ENCODE measurements at regions not wholly inside any gene's neighbourhood (a gene's known extent, or its start where the extent isn't known, plus 50 kb on each side); places are given as distances from the start of the nearest gene placed in this dataset.
"Not testable (repeated sequence)": the region's sequence is repeated elsewhere in the genome, so short reads cannot be mapped to it uniquely, and the experiment has no call there.

DNA sequence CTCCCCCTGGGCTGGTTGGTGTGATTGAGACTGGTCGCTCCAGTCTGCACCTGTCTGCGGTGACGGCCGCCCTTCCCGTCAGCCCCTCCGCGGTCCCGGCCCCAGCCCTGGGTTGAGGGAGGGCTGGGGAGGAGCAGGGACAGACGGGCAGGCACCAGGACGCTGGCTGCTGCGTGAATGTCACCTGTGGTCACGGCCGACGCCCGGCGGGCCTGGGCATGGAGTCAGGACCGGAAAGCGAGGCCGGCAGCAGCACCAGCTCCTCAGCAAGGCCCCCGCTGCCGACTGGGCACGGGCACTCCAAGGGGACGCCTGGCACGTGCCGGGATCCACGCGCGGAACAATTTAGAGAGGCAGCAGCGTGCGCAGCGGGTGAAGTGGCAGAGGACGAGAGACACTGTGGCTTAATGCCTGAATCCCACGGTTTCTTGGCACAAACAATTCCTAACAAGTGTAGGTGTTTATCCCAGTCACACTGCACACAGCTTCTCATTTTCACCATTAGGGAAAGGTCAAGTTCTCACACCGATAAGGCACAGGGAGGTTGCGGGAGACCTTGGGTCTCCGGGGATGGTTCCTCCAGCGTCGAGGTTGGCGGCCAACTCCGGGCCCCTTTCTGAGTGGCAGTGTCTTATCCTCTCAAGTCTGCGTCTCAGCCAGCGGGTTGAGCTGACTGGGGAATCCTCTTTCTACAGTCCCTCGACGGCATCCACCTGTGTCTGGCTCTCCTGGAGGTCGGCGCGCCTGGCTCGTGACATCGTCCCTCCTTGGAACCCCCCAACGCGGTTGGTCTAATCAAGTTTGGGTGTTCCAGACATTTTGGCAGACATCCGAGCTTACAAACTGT, 66.4 kb upstream of the ADGRA1 start:
- intact Hi-C loops (cut with DNase I): no loop called here

DNA sequence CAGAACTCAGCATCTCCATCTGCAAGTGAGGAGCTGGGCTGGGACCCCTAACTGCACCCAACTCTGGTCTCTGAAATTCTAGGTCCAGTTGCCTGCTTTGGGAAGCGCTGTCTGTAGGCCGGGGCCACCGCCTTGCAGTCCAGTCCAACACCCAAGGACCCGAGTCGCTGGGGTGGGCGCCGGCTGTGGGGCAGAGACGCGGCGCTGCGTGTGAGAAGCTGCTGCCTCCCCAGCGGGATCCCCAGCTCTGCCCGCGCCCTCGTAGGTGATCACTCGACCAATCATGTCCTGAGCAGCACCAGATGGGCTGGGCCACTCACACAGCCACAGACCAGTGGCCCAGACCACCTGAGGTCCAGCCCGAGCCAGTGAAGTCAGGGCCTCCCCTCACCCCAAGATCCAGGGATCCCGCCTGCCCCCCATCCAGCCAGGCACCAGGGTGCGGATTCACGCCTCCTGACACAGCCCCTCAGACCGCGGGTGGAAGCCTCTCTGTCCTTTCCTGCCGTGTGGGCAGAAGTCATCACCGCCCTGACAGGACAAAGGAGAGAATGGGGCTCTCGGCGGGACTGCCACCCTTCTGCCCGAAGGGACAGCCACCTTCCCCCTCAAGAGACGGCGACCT, 67.4 kb upstream of the ADGRA1 start:
- no peak for DNase-seq
- intact Hi-C loops (cut with DNase I): no loop called here

More for the DNA sequence above, 66.4 kb upstream of the ADGRA1 start:
- no peak for DNase-seq

DNA sequence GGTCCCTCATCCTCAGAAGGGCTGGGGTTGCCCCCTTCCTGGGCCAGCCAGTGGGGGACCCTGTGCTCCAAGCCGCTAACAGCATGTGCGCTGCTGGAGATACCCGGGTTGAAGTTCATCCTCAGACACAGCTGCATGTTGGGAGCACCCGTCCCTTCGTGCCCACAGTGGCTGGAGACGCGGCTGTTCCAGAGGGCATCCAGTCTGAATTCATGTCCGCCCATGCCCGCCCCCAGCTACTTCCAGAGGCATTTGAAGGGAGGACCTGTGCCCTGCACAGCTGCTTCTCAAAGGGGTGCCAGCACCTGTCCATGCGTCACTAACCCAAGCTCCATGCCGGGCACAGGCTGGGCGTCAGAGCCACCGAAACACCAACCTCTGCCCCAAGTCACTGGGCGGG, 68.1 kb upstream of the ADGRA1 start:
- intact Hi-C loops (cut with DNase I): no loop called here

DNA sequence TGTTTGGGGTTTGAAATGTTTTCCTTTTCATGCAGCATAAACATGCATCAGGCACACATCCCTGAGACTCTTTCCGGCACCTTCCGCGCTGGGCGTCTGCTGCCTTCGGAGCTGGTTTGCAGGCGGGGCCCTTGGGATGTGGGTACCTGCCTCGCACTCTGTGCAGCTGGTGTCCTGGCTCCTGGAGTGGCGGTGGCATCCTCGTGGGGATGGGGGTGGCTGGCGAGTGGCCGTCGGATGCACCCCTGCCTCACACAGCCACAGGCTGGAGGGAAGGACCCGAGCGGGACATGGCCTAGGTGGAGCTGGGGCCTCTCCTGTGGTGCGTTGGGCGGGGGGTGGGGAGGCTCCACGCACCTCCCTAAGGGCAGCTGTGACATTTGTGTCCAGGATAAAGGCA, 68.5 kb upstream of the ADGRA1 start:
- intact Hi-C loops (cut with DNase I): no loop called here
- DNase-seq: no peak

More for the DNA sequence above, 68.1 kb upstream of the ADGRA1 start:
- no peak for DNase-seq

DNA sequence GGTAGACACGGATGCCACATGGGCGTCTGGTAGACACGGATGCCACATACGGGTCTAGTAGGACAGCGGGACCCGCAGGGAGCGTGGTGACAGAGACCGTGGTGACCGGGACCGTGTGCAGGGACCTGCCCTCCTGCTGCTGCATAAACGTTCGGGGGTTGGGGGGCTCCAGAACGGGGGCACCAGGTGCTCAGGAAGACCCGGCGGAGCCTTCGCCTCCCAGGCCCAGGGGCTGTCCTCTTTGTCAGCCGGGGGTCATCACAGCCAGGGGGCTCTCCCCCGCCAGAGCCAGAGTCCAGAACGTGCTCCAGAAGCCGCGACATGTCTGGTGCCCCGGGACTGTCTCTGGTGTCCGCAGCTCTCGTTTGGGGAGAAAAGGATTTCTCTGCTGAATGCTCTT, 69.2 kb upstream of the ADGRA1 start:
- DNase-seq: no peak
- intact Hi-C loops (cut with DNase I): no loop called here

DNA sequence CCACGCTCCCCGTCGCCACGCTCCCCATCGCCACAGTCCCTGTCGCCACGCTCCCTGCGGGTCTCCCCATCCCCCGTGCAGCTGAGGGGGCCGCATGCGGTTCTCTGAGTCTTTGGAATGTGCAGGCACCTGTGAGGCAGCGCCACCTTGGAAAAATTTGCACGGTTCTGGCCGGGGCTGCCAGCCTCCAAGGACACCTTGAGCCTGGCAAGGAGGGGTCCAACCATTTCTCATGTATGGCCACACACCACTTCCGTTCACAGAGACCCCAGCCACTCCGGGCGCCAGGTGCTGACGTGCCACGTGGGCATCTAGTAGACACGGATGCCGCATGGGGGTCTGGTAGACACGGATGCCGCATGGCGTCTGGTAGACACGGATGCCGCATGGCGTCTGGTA, 70.5 kb upstream of the ADGRA1 start:
- DNase-seq: no peak
- intact Hi-C loops (cut with DNase I): no loop called here

DNA sequence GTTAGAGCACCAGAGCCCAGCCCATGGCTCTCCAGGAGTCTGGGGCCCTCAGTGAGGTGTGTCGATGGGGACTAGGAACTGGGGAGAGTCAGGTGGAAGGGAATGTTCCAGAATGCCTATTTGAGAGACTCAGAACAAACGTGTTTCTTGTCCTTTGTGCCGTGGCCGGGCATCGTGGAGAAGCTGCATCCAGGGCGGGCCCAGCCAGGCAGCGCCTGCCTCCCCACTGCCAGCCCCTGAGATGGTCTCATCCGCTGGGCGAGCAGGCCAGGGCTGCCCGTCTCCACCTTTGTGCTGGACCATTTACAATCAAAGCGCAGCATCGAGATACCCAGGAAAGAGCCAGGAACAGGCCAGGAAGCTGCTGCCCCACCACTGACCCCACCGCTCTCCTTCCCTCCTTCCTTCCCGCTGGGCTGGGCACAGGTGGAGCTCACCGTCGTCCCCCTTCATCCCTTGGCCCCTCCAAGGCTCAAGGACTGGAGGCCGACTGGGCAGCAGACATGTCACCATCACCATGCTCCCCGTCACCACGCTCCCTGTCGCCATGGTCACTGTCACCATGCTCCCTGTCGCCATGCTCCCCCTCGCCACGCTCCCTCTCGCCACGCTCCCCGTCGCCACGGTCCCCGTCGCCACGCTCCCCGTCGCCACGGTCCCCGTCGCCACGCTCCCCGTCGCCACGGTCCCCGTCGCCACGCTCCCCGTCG, 71.1 kb upstream of the ADGRA1 start:
- intact Hi-C loops (cut with DNase I): no loop called here

DNA sequence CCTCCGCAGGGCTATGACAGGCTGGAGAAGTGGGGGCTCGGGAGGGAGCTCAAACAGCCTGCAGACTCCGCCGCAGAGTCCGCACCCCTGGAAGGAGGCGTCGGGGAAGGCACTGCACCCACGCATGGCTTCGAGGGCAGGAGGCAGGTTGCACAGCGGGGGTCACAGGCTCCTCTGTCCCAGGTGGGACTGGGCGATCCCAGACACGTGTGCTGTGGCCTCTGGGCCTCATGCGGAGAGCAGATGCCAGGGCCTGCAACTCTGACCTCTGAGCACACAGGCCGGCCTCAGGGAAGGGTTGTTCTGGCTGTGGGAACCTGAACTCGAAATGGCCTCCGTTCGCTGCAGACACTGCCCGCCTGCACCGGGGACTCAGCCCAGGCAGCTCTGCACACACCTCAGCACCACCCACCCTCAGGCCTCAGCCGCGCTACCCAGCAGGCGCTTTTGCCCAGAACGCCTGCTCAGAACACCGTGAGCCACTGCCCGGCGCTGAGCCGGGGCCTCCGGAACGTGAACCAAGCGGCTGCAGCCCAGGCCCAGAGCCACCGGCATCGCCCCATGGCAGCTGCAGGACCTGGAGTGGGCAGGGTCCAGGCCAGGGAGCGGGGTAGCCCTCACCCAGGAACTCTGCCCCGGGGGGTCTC, 71.8 kb upstream of the ADGRA1 start:
- DNase-seq: no peak
- intact Hi-C loops (cut with DNase I): no loop called here

More for the DNA sequence above, 71.1 kb upstream of the ADGRA1 start:
- no peak for DNase-seq

DNA sequence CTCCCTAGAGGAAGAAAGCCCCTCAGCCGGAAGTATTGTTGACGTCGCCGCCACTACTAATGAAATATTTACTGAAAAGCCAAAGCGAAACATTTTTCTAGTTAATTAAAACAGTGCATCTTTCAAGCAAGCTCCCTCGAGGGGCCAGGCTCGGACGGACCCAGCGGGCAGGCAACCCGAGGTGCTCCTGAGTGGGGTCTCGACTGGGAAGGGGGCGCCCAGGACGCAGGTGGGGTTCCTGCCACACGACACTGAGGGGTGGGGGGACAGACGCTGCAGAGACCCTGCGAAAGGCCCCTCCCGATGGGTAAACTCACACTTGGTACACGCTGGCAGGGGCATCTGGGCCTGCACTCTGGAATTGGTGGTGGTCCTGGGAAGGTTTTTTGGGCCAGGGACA, 72.4 kb upstream of the ADGRA1 start:
- no peak for DNase-seq
- intact Hi-C loops (cut with DNase I): no loop called here

DNA sequence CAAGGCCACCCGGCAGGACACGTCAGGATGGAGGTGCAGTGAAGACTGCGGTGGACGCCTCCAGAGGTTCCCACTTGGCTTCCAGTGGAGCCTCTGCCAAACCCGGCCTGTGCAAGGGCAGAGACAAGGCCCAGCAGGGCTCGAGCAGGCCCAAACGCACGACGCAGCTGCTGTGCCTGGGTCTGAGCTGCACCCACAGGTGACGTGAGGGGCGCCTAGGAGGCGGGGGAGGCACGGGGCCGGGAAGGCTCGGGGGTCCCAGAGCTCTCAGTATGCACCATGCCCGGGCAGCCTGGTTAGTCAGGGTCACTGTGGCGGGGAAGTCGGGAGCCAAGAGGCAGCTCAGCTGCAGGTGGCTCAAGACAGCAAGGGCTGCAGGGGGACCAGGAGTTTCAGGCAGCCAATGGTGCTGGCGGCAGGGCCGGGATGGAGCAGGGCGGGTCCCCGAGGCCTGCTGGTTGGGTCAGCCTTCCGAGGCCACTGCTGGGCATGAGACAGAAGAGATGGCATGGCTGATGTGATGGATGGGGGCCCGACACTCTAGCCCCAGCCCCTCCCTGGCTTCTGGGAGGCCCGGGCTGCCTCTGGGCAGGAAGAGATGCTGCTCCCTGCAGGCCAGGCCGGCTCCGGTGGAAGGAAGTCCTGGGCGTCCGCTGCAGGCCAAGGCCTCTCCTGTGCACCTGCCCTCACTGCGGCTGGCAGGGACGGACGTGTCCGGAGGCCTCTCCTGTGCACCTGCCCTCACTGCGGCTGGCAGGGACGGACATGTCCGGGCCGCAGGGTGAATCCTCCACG, 72.2 kb upstream of the CFAP46 start:
- no peak for DNase-seq
- intact Hi-C loops (cut with DNase I): no loop called here

DNA sequence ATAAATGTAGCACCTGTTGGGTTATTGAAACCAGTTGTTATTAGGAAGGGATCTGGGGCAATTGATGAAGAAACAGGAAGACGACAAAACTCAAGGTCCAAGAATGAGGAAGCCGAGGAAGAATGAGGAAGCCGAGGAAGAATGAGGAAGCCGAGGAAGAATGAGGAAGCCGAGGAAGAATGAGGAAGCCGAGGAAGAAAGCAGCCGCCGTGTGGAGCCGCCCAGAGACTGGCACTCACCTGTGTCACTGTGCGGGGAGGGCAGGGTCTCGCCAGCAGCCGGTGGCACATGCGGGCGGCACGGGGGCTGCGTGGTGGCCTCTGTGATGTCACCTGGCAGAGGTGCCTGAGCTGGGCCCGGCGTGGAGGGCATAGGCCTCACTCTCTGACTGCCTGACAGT, 71.1 kb upstream of the CFAP46 start:
- DNase-seq: peak in 13 of 42 donors; percentile 8 to 49 (median 17)
- intact Hi-C loops (cut with DNase I): no loop called here

DNA sequence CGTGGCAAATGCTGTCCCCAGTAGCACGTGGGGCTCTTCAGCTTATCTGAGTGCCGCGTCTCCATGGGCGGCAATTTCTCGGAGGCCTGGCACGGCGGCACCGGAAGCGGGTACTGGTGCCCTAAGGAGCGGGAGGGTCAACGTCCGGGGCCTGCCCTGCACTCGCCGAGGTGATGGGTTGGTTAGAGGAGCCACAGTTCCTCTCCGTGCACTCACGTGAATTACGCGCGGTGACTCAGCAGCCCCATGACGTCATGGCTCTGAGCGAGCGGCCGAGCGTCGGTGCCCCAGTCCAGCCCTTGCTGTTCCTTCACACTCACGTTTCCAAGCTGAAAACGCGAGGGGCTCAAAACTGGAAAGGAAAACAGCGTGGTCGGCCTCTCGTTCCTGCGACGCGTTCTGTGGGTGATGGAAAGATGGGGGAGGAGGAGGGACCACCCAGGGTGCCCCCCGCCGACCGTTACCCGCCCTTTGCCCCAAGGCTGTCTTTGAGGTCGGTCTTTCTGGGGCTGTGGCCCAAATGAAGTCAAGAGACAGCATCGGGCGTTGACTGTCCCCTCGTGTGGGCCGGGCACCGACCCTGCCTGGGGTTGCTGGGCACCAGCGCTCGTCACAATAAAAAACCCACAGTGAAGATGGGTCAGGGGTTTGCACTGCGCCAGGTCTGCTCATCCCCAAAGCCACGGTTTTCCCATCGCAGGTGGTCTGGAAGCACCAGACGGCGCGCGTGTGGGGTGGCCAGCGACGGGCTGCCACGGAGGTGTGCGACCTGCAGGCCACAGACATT, 70.4 kb upstream of the CFAP46 start:
- intact Hi-C loops (cut with DNase I): no loop called here
- no peak for DNase-seq

DNA sequence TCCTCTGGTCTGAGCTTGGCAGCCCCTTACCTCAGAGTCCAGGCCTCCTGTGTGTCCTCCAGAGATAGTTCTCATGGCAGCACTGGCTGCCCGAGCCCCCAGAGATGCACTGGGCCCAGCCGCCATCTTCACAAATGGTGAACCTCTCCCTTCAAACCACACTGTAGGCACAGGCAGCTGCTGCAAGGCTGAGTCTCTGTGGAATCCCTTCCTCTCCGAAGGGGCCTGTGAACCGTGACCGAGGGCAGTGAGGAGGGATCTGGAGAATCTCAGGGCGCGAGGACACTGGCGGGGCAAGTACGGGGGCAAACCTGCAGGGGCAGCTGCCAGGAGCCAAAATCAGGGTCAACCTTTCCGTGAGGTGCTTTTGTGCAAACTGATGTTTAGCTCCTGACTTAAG, 69.5 kb upstream of the CFAP46 start:
- intact Hi-C loops (cut with DNase I): no loop called here
- DNase-seq: no peak

DNA sequence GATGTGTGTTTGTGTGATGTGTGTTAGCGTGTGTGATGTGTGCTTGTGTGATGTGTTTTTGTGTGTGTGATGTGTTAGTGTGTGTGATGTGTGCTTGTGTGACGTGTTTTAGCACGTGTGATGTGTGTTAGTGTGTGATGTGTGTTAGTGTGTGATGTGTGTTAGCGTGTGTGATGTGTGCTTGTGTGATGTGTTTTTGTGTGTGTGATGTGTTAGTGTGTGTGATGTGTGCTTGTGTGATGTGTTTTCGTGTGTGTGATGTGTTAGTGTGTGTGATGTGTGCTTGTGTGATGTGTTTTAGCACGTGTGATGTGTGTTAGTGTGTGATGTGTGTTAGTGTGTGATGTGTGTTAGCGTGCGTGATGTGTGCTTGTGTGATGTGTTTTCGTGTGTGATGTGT, 69.0 kb upstream of the CFAP46 start:
- DNase-seq; intact Hi-C loops (cut with DNase I): not testable (repeated sequence)

DNA sequence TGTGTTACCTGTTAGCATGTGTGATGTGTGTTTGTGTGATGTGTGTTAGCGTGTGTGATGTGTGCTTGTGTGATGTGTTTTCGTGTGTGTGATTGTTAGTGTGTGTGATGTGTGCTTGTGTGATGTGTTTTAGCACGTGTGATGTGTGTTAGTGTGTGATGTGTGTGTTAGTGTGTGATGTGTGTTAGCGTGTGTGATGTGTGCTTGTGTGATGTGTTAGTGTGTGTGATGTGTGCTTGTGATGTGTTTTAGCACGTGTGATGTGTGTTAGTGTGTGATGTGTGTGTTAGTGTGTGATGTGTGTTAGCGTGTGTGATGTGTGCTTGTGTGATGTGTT, 68.4 kb upstream of the CFAP46 start:
- intact Hi-C loops (cut with DNase I); DNase-seq: not testable (repeated sequence)

DNA sequence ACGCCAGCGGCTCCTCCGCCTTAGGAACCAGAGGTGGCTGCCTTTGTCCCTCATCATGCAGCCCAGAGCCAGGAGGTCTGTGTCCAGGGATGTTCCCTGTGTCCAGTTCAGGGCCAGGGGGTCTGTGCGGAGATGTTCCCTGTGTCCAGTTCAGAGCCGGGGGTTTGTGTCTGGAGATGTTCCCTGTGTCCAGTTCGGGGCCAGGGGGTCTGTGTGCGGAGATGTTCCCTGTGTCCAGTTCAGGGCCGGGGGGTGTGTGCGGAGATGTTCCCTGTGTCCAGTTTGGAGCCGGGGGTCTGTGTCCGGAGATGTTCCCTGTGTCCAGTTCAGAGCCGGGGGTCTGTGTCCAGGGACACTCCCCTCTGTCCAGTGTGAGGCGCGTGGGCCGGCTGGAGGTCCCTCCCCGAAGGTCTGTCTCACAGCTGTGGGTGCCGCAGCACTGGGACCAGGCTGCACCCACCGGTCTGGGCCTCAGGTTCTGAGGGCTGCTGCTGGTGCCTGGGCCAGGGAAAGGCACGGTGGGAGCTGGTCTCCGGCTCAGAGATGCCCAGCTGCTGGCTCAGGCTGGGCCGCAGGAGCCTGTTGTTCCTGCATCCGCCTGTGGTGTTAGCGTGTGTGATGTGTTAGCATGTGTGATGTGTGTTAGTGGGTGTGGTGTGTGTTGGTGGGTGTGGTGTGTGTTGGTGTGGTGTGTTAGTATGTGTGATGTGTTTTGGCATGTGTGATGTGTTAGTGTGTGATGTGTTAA, 67.9 kb upstream of the CFAP46 start:
- intact Hi-C loops (cut with DNase I): no loop called here
- DNase-seq: no peak

DNA sequence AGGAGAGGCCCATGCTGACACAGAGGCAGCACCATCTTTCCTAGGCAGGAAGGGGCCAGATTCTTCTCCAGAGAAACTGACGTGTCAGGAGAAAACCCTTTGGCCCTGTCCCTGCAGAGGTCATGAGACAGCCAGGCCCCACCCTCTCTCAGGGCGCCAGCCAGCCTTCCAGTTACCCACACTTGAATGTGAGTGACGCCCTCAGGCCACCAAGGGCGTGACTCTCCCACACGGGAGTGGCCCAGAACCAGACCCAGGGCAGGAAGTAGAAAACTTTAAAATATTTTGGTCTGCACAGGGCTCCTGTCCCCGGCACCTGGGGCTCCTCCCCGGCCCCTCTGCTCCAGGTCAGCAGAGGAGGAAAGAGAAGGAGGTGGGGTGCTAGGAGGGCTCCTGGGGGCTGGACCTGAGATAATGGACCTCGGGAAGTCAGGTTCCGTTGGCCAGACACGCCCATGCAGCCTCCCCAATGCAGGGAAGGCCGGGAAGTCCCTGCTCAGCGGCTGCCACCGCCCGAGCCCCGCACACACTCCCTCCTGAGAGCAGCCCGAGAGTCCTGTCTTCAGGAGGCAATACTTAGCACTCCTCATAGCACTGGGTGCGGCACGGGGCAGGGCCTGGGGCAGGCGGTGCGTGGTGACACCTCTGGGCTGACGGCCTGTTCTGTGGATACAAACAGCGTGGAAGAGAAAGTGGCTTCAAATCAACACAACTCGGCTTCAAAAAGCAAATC, 67.0 kb upstream of the CFAP46 start:
- peak in 12 of 42 donors; percentile 10 to 60 (median 28) for DNase-seq
- intact Hi-C loops (cut with DNase I): no loop called here
